GM23248 (cell line): ENCODE measurements at regions not wholly inside any gene's neighbourhood (a gene's known extent, or its start where the extent isn't known, plus 50 kb on each side); places are given as distances from the start of the nearest gene placed in this dataset.

ENCODE experiments used
- DNase-seq: peaks from one replicate; pipeline ENCODE4 v3.0.0-alpha.2; 2015
- H2AFZ ChIP-seq: fragments of 200-600 bp; sonication (generic); 2 replicates; pipeline ENCODE4 v1.6.1; 2016; ENCODE audit warnings: antibody characterized with exemption
- H3F3A ChIP-seq: fragments of 200-600 bp; sonication (generic); 2 replicates; pipeline ENCODE4 v1.6.1; 2016; ENCODE audit warnings: mild to moderate bottlenecking, antibody characterized with exemption, mixed run types; ENCODE audit not compliant: insufficient read depth
- H3K27ac ChIP-seq: fragments of 200-600 bp; sonication (generic); 2 replicates; pipeline ENCODE4 v1.5.1; 2016; ENCODE audit warnings: mild to moderate bottlenecking
- H3K27me3 ChIP-seq: fragments of 200-600 bp; sonication (generic); replicated peaks from 2 replicates; pipeline ENCODE4 v1.6.1; 2016; ENCODE audit warnings: mild to moderate bottlenecking; ENCODE audit not compliant: insufficient read depth
- H3K36me3 ChIP-seq: fragments of 200-600 bp; sonication (generic); 2 replicates; pipeline ENCODE4 v1.6.1; 2016; ENCODE audit warnings: low read depth, mild to moderate bottlenecking
- H3K4me1 ChIP-seq: fragments of 200-600 bp; sonication (generic); 2 replicates; pipeline ENCODE4 v1.6.1; 2016; ENCODE audit warnings: mild to moderate bottlenecking; ENCODE audit not compliant: insufficient read depth
- H3K4me2 ChIP-seq: fragments of 200-600 bp; sonication (generic); one replicate; pipeline ENCODE4 v1.6.1; 2016; ENCODE audit warnings: mild to moderate bottlenecking; ENCODE audit not compliant: unreplicated experiment
- H3K4me3 ChIP-seq: fragments of 200-600 bp; sonication (generic); 2 replicates; pipeline ENCODE4 v1.5.1; 2016; ENCODE audit warnings: mild to moderate bottlenecking
- H3K79me2 ChIP-seq: fragments of 200-600 bp; sonication (generic); 2 replicates; pipeline ENCODE4 v1.6.1; 2016; ENCODE audit warnings: mild to moderate bottlenecking; ENCODE audit not compliant: insufficient read depth
- H3K9ac ChIP-seq: fragments of 200-600 bp; sonication (generic); 2 replicates; pipeline ENCODE4 v1.6.1; 2016; ENCODE audit warnings: mild to moderate bottlenecking
- H3K9me2 ChIP-seq: fragments of 200-600 bp; sonication (generic); 2 replicates; pipeline ENCODE4 v1.6.1; 2016; ENCODE audit warnings: mixed run types, mild to moderate bottlenecking, moderate library complexity; ENCODE audit not compliant: insufficient read depth
- H3K9me3 ChIP-seq: fragments of 200-600 bp; sonication (generic); one replicate; pipeline ENCODE4 v1.6.1; 2017; ENCODE audit warnings: low read depth
- H4K20me1 ChIP-seq: fragments of 200-600 bp; sonication (generic); 2 replicates; pipeline ENCODE4 v1.6.0; 2016; ENCODE audit not compliant: insufficient read depth
- EZH2 ChIP-seq: fragments of 200-600 bp; sonication (generic); IDR thresholded peaks from 2 replicates; pipeline ENCODE4 v1.6.1; 2018; ENCODE audit warnings: antibody characterized with exemption, mild to moderate bottlenecking; ENCODE audit not compliant: insufficient read depth, poor library complexity, severe bottlenecking
- EZH2phosphoT487 ChIP-seq: fragments of 200-600 bp; sonication (generic); IDR thresholded peaks from 2 replicates; pipeline ENCODE4 v1.6.1; 2018; ENCODE audit warnings: antibody characterized with exemption, moderate library complexity, mild to moderate bottlenecking, low read depth; ENCODE audit not compliant: insufficient read depth
- WGBS, 2 experiments: methylation state at CpG; one replicate each; pipeline ENCODE4 v1.1.6; 2015 to 2017; ENCODE audit warnings: low lambda C conversion rate in 2 of 2, low coverage in 1 of 2; ENCODE audit errors: missing lambda C conversion rate in 2 of 2; 5-methylcytosine and 5-hydroxymethylcytosine counted together
- in situ Hi-C: fragments of 300-500 bp; cut with MboI; formaldehyde crosslinking; loops from 2 replicates; pipeline ENCODE4 v1.15.0; 2020

DNA sequence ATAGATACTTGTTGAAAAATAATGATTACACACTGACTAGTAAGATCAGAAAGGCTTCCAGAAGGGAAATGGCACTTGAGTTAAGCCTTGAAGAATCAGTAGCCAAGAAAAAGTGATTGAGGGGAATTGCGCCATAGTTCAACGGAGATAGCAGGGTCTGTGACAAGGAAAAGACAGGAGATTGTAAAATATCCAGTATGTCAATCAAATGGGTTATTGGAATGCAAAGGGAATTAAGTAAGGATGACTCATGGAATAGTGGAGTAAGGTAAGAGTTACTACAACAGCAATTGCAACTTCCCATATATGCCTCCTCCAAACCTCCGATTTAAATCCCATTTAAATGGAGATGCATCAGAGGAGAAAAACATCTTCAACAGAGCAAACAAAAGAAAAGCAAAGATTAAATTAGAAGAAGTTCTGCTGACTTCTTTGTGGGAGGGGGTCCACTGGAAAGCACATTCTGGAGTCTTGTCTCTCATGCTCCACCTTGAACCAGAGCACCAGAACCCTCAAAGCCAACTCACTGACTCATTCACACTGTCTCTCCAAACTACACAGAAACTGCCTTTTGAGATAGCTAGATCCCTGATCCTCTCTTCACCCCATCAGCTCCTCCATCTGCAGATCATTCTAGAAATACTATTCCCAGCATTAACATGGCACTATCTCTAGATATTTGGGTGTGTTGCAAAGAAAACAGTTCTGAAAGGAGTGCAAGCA is 138.2 kb downstream of the NUAK1 start:
- in situ Hi-C loops: no loop called here
- H3K4me1 ChIP-seq: no peaks in the 10 kb centered on the region
- no peak for TF ChIP-seq EZH2phosphoT487
- no peak for TF ChIP-seq EZH2
- H3K27me3 ChIP-seq: no peaks in the 10 kb centered on the region
- no peak overlapping the region for H3K4me2 ChIP-seq
- H3K9ac ChIP-seq: no peak overlapping the region
- no peaks in the 10 kb centered on the region for H3K79me2 ChIP-seq
- H3K9me3 ChIP-seq: no peaks in the 10 kb centered on the region
- 81 to 90% methylated on average over 3 of the region's 3 CpGs for WGBS, 2 experiments
- no peak for DNase-seq
- H3K27ac ChIP-seq: no peak overlapping the region
- H3K9me2 ChIP-seq: no peaks in the 10 kb centered on the region
- no peak overlapping the region for H3K4me3 ChIP-seq
- no peaks in the 10 kb centered on the region for H3K36me3 ChIP-seq
- H3F3A ChIP-seq: 0 out of 2 replicates have a peak, but pooled peaks cover 3% of the 10 kb centered on the region
- H2AFZ ChIP-seq: no peak overlapping the region
- H4K20me1 ChIP-seq: no peaks in the 10 kb centered on the region

DNA sequence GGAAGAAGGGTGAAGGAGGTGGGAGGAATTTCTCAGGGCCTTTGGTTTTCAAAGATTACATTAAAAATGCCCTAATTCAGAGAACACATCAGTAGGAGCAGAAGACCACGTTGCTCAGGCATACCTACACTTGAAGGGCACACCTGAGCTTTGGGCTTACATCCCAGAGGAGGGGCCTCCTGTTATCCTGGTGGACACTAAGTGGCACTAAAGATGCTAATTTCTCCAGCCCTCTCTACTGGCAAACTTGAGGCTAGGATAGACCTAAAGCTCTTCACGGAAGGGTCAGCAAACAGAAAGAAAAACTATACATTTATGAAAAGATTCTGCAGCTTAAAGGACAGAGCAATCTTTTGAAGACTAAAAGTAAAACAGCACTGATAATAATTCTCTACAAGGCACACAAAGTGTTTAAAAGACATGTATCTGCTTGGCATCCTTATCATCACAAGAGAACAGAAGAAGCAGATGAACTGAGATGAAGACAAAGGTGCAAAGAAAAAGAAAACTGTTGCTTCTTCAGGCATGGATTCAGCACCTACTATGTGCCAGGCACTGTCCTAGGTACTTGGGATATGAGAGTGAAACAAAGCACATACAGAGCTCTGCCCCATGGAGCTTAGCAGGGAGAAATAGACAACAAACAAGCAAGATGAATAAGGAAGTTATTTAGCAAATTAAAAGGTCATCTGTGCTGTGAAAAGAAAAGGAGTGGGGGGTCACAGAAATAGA is 137.5 kb downstream of the NUAK1 start:
- Histone ChIP-seq H3K9me2 (no peaks in the 10 kb centered on the region), H3K9me3 (no peaks in the 10 kb centered on the region), H3K4me2 (no peak overlapping the region), H3K36me3 (no peaks in the 10 kb centered on the region), H3F3A (0 out of 2 replicates have a peak, but pooled peaks cover 3% of the 10 kb centered on the region), H3K27me3 (no peaks in the 10 kb centered on the region), H4K20me1 (no peaks in the 10 kb centered on the region), H2AFZ (no peak overlapping the region), H3K4me1 (no peaks in the 10 kb centered on the region), H3K9ac (no peak overlapping the region), H3K27ac (no peak overlapping the region), H3K4me3 (no peak overlapping the region), H3K79me2 (no peaks in the 10 kb centered on the region)
- no peak for DNase-seq
- WGBS, 2 experiments: 56 to 75% methylated on average over 2 of the region's 2 CpGs
- in situ Hi-C loops: no loop called here
- no peak for TF ChIP-seq EZH2
- no peak for TF ChIP-seq EZH2phosphoT487

DNA sequence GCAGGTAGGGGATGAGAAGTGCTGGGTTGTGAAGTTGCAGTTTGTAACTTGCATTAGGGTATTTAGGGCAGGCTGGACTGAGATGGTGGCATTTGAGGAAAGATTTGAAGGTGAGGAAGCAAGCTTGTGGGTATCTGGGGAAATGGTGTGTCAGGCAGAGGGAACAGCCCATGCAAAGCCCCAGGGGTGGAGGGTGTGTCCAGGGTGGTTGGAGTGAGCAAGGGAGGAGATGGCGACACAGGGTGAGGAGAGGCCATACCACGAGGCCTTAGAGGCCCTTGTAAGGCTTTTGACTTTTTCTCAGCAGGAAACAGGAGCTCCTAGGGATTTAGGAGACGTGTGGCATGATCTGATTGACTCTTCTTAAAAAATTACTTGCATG is 136.9 kb downstream of the NUAK1 start:
- no peaks in the 10 kb centered on the region for H4K20me1 ChIP-seq
- H3K9me3 ChIP-seq: no peaks in the 10 kb centered on the region
- no peak overlapping the region for H2AFZ ChIP-seq
- H3K4me1 ChIP-seq: no peaks in the 10 kb centered on the region
- no peaks in the 10 kb centered on the region for H3K9me2 ChIP-seq
- 53 to 64% methylated on average over 3 of the region's 3 CpGs for WGBS, 2 experiments
- in situ Hi-C loops: no loop called here
- H3K9ac ChIP-seq: no peak overlapping the region
- DNase-seq: no peak
- H3K36me3 ChIP-seq: no peaks in the 10 kb centered on the region
- H3K4me3 ChIP-seq: no peak overlapping the region
- H3F3A ChIP-seq: 0 out of 2 replicates have a peak, but pooled peaks cover 3% of the 10 kb centered on the region
- no peaks in the 10 kb centered on the region for H3K79me2 ChIP-seq
- TF ChIP-seq EZH2phosphoT487 (no peak), EZH2 (no peak)
- no peak overlapping the region for H3K4me2 ChIP-seq
- no peak overlapping the region for H3K27ac ChIP-seq
- no peaks in the 10 kb centered on the region for H3K27me3 ChIP-seq

DNA sequence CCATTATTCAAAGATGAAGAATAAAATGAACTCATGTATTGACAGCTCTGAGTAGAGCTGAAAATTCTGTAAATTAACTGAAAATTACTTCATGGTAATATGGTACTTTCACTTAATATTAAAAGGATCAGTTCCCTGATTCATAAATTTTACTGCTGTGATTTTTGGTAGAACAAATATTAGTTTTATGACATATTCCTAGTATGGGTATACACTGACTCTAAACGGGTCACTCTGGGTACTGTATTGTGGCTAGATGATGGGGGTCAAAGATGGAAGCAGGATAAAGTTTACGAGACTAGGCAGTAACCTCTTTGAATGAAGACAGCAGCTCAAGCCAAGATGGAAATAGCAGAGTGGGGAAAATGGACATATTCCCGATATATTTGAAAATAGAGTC is 135.5 kb downstream of the NUAK1 start:
- Histone ChIP-seq H3K27ac (no peak overlapping the region), H3K4me1 (no peaks in the 10 kb centered on the region), H3K27me3 (no peaks in the 10 kb centered on the region), H3K4me2 (no peak overlapping the region), H3K79me2 (no peaks in the 10 kb centered on the region), H3F3A (0 out of 2 replicates have a peak, but pooled peaks cover 3% of the 10 kb centered on the region), H2AFZ (no peak overlapping the region), H3K9me2 (no peaks in the 10 kb centered on the region), H3K4me3 (no peak overlapping the region), H3K9me3 (no peaks in the 10 kb centered on the region), H4K20me1 (no peaks in the 10 kb centered on the region), H3K36me3 (no peaks in the 10 kb centered on the region), H3K9ac (no peak overlapping the region)
- TF ChIP-seq EZH2 (no peak), EZH2phosphoT487 (no peak)
- DNase-seq: no peak
- in situ Hi-C loops: no loop called here
- 71 to 79% methylated on average over 3 of the region's 3 CpGs for WGBS, 2 experiments
